Gastrocnemius medialis (tissue), 4 donors: ENCODE measurements at regions not wholly inside any gene's neighbourhood (a gene's known extent, or its start where the extent isn't known, plus 50 kb on each side); places are given as distances from the start of the nearest gene placed in this dataset.

Experiments used
- ATAC-seq, 2 donors: fragments of 150-250 bp; one replicate each; pipeline ENCODE4 v1.9.1; 2016
- DNase-seq, 2 donors: peaks; one replicate each; pipeline ENCODE4 v3.0.0-alpha.2; 2019
- H3K27ac ChIP-seq, 4 donors: fragments of 200-600 bp; sonication (generic); 1 replicate in 1 of 4; 2 replicates in 3 of 4; pipeline ENCODE4 v1.5.1; 2016 to 2018; ENCODE audit warnings: mild to moderate bottlenecking in 2 of 4, moderate library complexity in 1 of 4
- H3K27me3 ChIP-seq, 3 donors: fragments of 200-600 bp; sonication (generic) in 2 of 3; 1 replicate in 1 of 3; 2 replicates in 2 of 3; pipeline versions ENCODE4 v1.5.1 to v1.6.0; 2016 to 2019; ENCODE audit warnings: mild to moderate bottlenecking in 1 of 3, moderate library complexity in 1 of 3
- H3K36me3 ChIP-seq, 2 donors: fragments of 200-600 bp; sonication (generic) in 1 of 2; one replicate each; pipeline ENCODE4 v1.5.1; 2017 to 2018
- H3K4me1 ChIP-seq, 2 donors: fragments of 200-600 bp; sonication (generic) in 1 of 2; one replicate each; pipeline ENCODE4 v1.5.1; 2016 to 2017; ENCODE audit warnings: mild to moderate bottlenecking in 2 of 2
- H3K4me3 ChIP-seq, 4 donors: fragments of 200-600 bp; sonication (generic) in 3 of 4; 1 replicate in 1 of 4; 2 replicates in 3 of 4; pipeline ENCODE4 v1.5.1; 2016 to 2019; ENCODE audit warnings: mild to moderate bottlenecking in 2 of 4
- H3K9me3 ChIP-seq, 3 donors: fragments of 200-600 bp; sonication (generic) in 2 of 3; 1 replicate in 1 of 3; 2 replicates in 2 of 3; pipeline ENCODE4 v1.5.1; 2016 to 2019
- POLR2A ChIP-seq, 2 donors: fragments of 450-650 bp; IDR thresholded peaks; one replicate each; pipeline ENCODE4 v1.6.1; 2017; ENCODE audit warnings: antibody characterized with exemption in 2 of 2, mild to moderate bottlenecking in 2 of 2, moderate library complexity in 2 of 2
- in situ Hi-C, 4 donors: fragments of 200-750 bp; cut with MboI; loops; one replicate each; pipeline versions ENCODE4 v1.15.0 to v1.8.0; 2017; ENCODE audit warnings: low sequenced_read_pairs in 4 of 4
- intact Hi-C: fragments of 100-400 bp; cut with DNase I; formaldehyde crosslinking; loops from one replicate; pipeline ENCODE4 v1.15.1; 2023; ENCODE audit warnings: low total_unique reads
- TF ChIP-seq, protein P1 (sequence below), 5 experiments: fragments of 450-650 bp in 3 of 5; fragments of 200-600 bp in 2 of 5; sonication (generic) in 2 of 5; IDR thresholded peaks in 4 of 5; conservative IDR thresholded peaks in 1 of 5; 1 replicate in 4 of 5; 2 replicates in 1 of 5; pipeline ENCODE4 v1.5.1; 2016 to 2019; ENCODE audit warnings: antibody characterized with exemption in 5 of 5, mild to moderate bottlenecking in 3 of 5, moderate library complexity in 3 of 5

- H3K9me3 ChIP-seq = no peaks in the 10 kb centered on the region
- H3K36me3 ChIP-seq = no peaks in the 10 kb centered on the region
- H3K4me1 ChIP-seq = peaks cover 34 to 67% of the 10 kb centered on the region in 2 donors
- H3K4me3 ChIP-seq = no peak overlapping the region
- H3K27ac ChIP-seq = peak overlapping the region in 1 of 4 donors; percentile 86
- no peaks in the 10 kb centered on the region for H3K27me3 ChIP-seq
- ATAC-seq (no peak), DNase-seq (no peak)
- intact Hi-C loops = no loop called here
- TF ChIP-seq, protein P1, sequence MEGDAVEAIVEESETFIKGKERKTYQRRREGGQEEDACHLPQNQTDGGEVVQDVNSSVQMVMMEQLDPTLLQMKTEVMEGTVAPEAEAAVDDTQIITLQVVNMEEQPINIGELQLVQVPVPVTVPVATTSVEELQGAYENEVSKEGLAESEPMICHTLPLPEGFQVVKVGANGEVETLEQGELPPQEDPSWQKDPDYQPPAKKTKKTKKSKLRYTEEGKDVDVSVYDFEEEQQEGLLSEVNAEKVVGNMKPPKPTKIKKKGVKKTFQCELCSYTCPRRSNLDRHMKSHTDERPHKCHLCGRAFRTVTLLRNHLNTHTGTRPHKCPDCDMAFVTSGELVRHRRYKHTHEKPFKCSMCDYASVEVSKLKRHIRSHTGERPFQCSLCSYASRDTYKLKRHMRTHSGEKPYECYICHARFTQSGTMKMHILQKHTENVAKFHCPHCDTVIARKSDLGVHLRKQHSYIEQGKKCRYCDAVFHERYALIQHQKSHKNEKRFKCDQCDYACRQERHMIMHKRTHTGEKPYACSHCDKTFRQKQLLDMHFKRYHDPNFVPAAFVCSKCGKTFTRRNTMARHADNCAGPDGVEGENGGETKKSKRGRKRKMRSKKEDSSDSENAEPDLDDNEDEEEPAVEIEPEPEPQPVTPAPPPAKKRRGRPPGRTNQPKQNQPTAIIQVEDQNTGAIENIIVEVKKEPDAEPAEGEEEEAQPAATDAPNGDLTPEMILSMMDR (IDR thresholded peaks at IDR 0.05 in 4 of 5, conservative IDR thresholded peaks at IDR 0.05 in 1 of 5) = no peak
- TF ChIP-seq POLR2A (IDR thresholded peaks at IDR 0.05) = no peak
- in situ Hi-C loops = no loop called here
Measured at GRCh38 chr12:124408822-124409517, 114.1 kb downstream of the RFLNA start.

GRCh38 chr12:124407074-124407473 lies 112.2 kb downstream of the RFLNA start:
- in situ Hi-C loops = no loop called here
- Histone ChIP-seq H3K27me3 (no peaks in the 10 kb centered on the region), H3K9me3 (no peaks in the 10 kb centered on the region), H3K27ac (no peak overlapping the region), H3K36me3 (no peaks in the 10 kb centered on the region), H3K4me3 (no peak overlapping the region), H3K4me1 (peaks cover 41 to 61% of the 10 kb centered on the region in 2 donors)
- ATAC-seq (no peak), DNase-seq (no peak)
- intact Hi-C loops = no loop called here
- TF ChIP-seq POLR2A (IDR thresholded peaks at IDR 0.05) = no peak
- TF ChIP-seq, protein P1 (IDR thresholded peaks at IDR 0.05 in 4 of 5, conservative IDR thresholded peaks at IDR 0.05 in 1 of 5) = no peak

- DNase-seq (no peak), ATAC-seq (no peak)
- Histone ChIP-seq H3K27ac (no peak overlapping the region), H3K9me3 (no peaks in the 10 kb centered on the region), H3K4me3 (no peak overlapping the region), H3K36me3 (no peaks in the 10 kb centered on the region), H3K27me3 (no peaks in the 10 kb centered on the region), H3K4me1 (peaks cover 33 to 51% of the 10 kb centered on the region in 2 donors)
- in situ Hi-C loops (no loop called here), intact Hi-C loops (no loop called here)
- TF ChIP-seq POLR2A (IDR thresholded peaks at IDR 0.05) = no peak
- TF ChIP-seq, protein P1 (IDR thresholded peaks at IDR 0.05 in 4 of 5, conservative IDR thresholded peaks at IDR 0.05 in 1 of 5) = no peak
Measured at GRCh38 chr12:124406043-124406442, 111.2 kb downstream of the RFLNA start.

DNA sequence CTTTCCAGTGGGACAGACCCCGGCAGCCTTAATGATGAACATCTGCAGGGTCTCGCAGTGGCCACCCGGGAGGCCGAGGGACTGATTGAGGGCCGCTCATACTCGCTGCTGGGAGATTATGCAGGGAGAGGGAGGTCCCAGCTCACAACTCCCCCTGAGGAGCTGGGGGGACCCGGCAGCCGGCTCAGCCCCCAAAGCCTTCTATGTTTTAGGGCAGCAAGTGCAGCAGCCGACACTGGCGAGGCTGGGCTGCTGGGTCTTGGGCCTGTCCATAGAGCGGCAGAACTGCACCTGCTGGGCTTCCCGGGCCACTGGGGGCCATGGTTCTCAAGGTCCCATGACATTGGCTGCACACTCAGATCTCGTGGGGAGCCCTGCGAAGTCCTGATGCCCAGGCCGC lies 110.7 kb downstream of the RFLNA start:
- H3K4me1 ChIP-seq = peaks cover 28 to 46% of the 10 kb centered on the region in 2 donors
- H3K36me3 ChIP-seq = peaks cover 0 to 4% of the 10 kb centered on the region in 2 donors
- H3K27me3 ChIP-seq = no peaks in the 10 kb centered on the region
- no peak overlapping the region for H3K27ac ChIP-seq
- no peaks in the 10 kb centered on the region for H3K9me3 ChIP-seq
- H3K4me3 ChIP-seq = no peak overlapping the region
- in situ Hi-C loops = no loop called here
- DNase-seq = no peak
- TF ChIP-seq, protein P1 (IDR thresholded peaks at IDR 0.05 in 4 of 5, conservative IDR thresholded peaks at IDR 0.05 in 1 of 5) = no peak
- TF ChIP-seq POLR2A (IDR thresholded peaks at IDR 0.05) = no peak
- ATAC-seq = no peak
- intact Hi-C loops = no loop called here

GRCh38 chr12:124405151-124405550 lies 110.3 kb downstream of the RFLNA start:
- Histone ChIP-seq H3K9me3 (no peaks in the 10 kb centered on the region), H3K36me3 (peaks cover 0 to 9% of the 10 kb centered on the region in 2 donors), H3K27ac (no peak overlapping the region), H3K27me3 (no peaks in the 10 kb centered on the region), H3K4me3 (no peak overlapping the region), H3K4me1 (peaks cover 24 to 42% of the 10 kb centered on the region in 2 donors)
- in situ Hi-C loops (no loop called here), intact Hi-C loops (no loop called here)
- TF ChIP-seq, protein P1 (IDR thresholded peaks at IDR 0.05 in 4 of 5, conservative IDR thresholded peaks at IDR 0.05 in 1 of 5) = no peak
- TF ChIP-seq POLR2A (IDR thresholded peaks at IDR 0.05) = no peak
- DNase-seq (no peak), ATAC-seq (no peak)
